ENCODE measurements at regions not wholly inside any gene's neighbourhood (a gene's known extent, or its start where the extent isn't known, plus 50 kb on each side); places are given as distances from the start of the nearest gene placed in this dataset.

DNA sequence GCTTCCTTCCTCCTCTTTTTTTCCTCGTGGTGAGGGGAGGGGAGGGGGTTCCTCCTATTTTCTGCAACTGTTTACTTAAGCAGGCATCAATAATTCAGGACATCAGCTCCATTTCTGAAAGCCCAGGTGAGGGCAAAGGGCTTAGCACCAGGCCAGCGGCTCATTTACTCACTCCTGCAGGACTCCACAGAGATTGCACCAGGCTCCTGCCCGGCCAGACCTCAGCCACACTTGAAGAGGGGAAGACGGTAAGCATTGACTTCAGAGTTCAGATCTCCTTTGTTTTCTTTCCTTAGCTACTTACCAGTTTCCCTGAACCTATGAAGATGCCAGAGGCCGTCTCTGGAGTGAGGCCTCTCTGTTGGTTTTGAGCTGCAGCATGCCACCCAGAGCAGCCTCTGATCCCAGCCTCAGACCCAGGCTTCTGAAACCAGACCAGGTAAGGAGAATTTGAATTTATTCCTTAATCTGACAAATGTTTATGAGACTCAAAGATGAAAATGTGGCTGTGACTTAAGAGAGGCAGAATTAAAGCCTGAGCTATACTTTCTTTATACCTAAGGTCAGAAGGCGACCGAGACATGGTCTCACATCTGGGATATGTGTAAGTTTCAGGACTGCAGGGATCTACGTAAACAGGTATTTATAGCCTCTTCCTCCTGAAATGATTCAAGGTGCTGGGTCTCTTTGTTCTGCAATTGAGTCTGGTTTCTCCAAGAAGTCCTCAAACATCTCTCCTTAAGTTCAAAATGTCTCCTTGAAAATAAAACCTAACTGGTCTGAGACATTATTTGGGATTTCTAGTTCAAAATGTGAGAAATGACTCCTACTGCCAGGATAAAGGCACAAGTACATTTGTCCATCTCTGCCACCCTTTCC is 272.5 kb upstream of the RUNX1 start:
- CTCF ChIA-PET: interaction anchor here (0.7 to 1.0 kb wide), 3 partner anchors 27 to 83 kb away, joined by 3 read pairs; no protein-coding TSS in a partner anchor
- dilution Hi-C loops (cut with MboI; ENCODE audit: extremely low pct_ligation_motif_present, low sequenced_read_pairs): no loop called here
- BruUV-seq (replicated peaks): no TSS peak

More for the DNA sequence above, 272.5 kb upstream of the RUNX1 start:
- Histone ChIP-seq H3K4me3 (replicated peaks in 1 of 3; ENCODE audit: insufficient read depth in 1 of 3, low read depth in 1 of 3, low read length in 3 of 3) (no peak overlapping the region), H4K20me1 (replicated peaks; ENCODE audit: control insufficient read depth, extremely low read depth, insufficient read depth, low read length) (no peaks in the 10 kb centered on the region), H3K9ac (replicated peaks; ENCODE audit: extremely low read depth, insufficient read depth, low read length) (no peak overlapping the region), H3K4me1 (ENCODE audit: control insufficient read depth, extremely low read depth, insufficient read depth, low read length) (no peaks in the 10 kb centered on the region), H3K4me2 (ENCODE audit: insufficient read depth, low read length) (no peak overlapping the region), H3K36me3 (ENCODE audit: control insufficient read depth in 2 of 2, extremely low read depth in 1 of 2, insufficient read depth in 2 of 2, low read length in 2 of 2) (no peaks in the 10 kb centered on the region), H2AFZ (ENCODE audit: low read depth, low read length) (no peak overlapping the region), H3K9me3 (replicated peaks; ENCODE audit: control insufficient read depth, insufficient read depth, low read length) (no peaks in the 10 kb centered on the region), H3K27me3 (ENCODE audit: control insufficient read depth in 2 of 2, insufficient read depth in 2 of 2, low read length in 2 of 2) (peaks cover 0 to 10% of the 10 kb centered on the region in 2 experiments), H3K79me2 (ENCODE audit: control insufficient read depth, insufficient read depth, low read length) (no peaks in the 10 kb centered on the region), H3K27ac (ENCODE audit: insufficient read depth, low read depth, low read length) (no peak overlapping the region), H3K9me1 (replicated peaks; ENCODE audit: control insufficient read depth, extremely low read depth, insufficient read depth, low read length) (no peaks in the 10 kb centered on the region)
- DNase-seq (ENCODE audit: low read depth, low spot score) (no peak), FAIRE-seq (peak; percentile 53)
- POLR2A ChIA-PET: no interaction called here
- intact Hi-C loops (cut with micrococcal nuclease): no loop called here
- no peak for TF ChIP-seq EZH2 (IDR thresholded peaks at IDR 0.05; ENCODE audit: borderline replicate concordance, low read depth, low read length, severe bottlenecking)
- no peak for TF ChIP-seq POLR2AphosphoS5 (IDR thresholded peaks at IDR 0.05; ENCODE audit: insufficient read depth, low read depth, low read length)
- no peak for TF ChIP-seq JUN (IDR thresholded peaks at IDR 0.05; ENCODE audit: borderline replicate concordance, insufficient read depth, insufficient read length, low read depth)
- TF ChIP-seq MYC (IDR thresholded peaks at IDR 0.05; ENCODE audit: low read depth, low read length): no peak
- TF ChIP-seq, protein P1, sequence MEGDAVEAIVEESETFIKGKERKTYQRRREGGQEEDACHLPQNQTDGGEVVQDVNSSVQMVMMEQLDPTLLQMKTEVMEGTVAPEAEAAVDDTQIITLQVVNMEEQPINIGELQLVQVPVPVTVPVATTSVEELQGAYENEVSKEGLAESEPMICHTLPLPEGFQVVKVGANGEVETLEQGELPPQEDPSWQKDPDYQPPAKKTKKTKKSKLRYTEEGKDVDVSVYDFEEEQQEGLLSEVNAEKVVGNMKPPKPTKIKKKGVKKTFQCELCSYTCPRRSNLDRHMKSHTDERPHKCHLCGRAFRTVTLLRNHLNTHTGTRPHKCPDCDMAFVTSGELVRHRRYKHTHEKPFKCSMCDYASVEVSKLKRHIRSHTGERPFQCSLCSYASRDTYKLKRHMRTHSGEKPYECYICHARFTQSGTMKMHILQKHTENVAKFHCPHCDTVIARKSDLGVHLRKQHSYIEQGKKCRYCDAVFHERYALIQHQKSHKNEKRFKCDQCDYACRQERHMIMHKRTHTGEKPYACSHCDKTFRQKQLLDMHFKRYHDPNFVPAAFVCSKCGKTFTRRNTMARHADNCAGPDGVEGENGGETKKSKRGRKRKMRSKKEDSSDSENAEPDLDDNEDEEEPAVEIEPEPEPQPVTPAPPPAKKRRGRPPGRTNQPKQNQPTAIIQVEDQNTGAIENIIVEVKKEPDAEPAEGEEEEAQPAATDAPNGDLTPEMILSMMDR (IDR thresholded peaks at IDR 0.05; ENCODE audit: extremely low read depth in 1 of 2, insufficient read depth in 1 of 2, low read depth in 1 of 2, low read length in 2 of 2): no peak
- no peak for TF ChIP-seq GATA2 (IDR thresholded peaks at IDR 0.05; ENCODE audit: insufficient read depth, insufficient read length, low read depth, low read length)
- no peak for TF ChIP-seq POLR2A (IDR thresholded peaks at IDR 0.05; ENCODE audit: low read depth, low read length)
- TF ChIP-seq FOS (IDR thresholded peaks at IDR 0.05; ENCODE audit: borderline replicate concordance, insufficient read depth, low read length): no peak

Data from endothelial cell of umbilical vein (primary cell).